NCI-H128 (cell line): ENCODE measurements at regions not wholly inside any gene's neighbourhood (a gene's known extent, or its start where the extent isn't known, plus 50 kb on each side); places are given as distances from the start of the nearest gene placed in this dataset.
"Not testable (repeated sequence)": the region's sequence is repeated elsewhere in the genome, so short reads cannot be mapped to it uniquely, and the experiment has no call there.

Source experiments
- DNase-seq: peaks from one replicate; lab custom pipeline; 2025; ENCODE audit not compliant: unreplicated experiment; lab: John Stamatoyannopoulos, UW

- DNase-seq = no peak
Observed at GRCh38 chr18:59848002-59848401, 51.8 kb upstream of the PMAIP1 start.

GRCh38 chr18:59847491-59847846 is 52.3 kb upstream of the PMAIP1 start:
- not testable (repeated sequence) for DNase-seq

GRCh38 chr18:59846814-59847490 is 52.8 kb upstream of the PMAIP1 start:
- DNase-seq = no peak

GRCh38 chr18:59842947-59843346 is 56.8 kb upstream of the PMAIP1 start:
- DNase-seq = no peak

GRCh38 chr18:59839931-59840685 is 59.7 kb upstream of the PMAIP1 start:
- no peak for DNase-seq

GRCh38 chr18:59839246-59839645 is 60.5 kb upstream of the PMAIP1 start:
- no peak for DNase-seq

- peak; percentile 23 for DNase-seq
Observed at GRCh38 chr18:59837586-59837985, 62.2 kb upstream of the PMAIP1 start.

GRCh38 chr18:59835605-59836379 is 64.0 kb upstream of the PMAIP1 start:
- no peak for DNase-seq

GRCh38 chr18:59834267-59834666 is 65.5 kb upstream of the PMAIP1 start:
- no peak for DNase-seq

- no peak for DNase-seq
Observed at GRCh38 chr18:59833785-59834184, 66.0 kb upstream of the PMAIP1 start.

GRCh38 chr18:59823596-59824195 is 76.1 kb upstream of the PMAIP1 start:
- DNase-seq = peak; percentile 86

GRCh38 chr18:59822612-59823550 is 76.9 kb upstream of the PMAIP1 start:
- DNase-seq = no peak

GRCh38 chr18:59821983-59822382 is 77.8 kb upstream of the PMAIP1 start:
- no peak for DNase-seq

- DNase-seq = no peak
Observed at GRCh38 chr18:59820663-59821062, 79.1 kb upstream of the PMAIP1 start.

- no peak for DNase-seq
Observed at GRCh38 chr18:59818769-59819168, 81.0 kb upstream of the PMAIP1 start.

GRCh38 chr18:59814891-59815290 is 84.9 kb upstream of the PMAIP1 start:
- no peak for DNase-seq

- no peak for DNase-seq
Observed at GRCh38 chr18:59813942-59814341, 85.9 kb upstream of the PMAIP1 start.

GRCh38 chr18:59810735-59811520 is 88.9 kb upstream of the PMAIP1 start:
- no peak for DNase-seq

GRCh38 chr18:59810183-59810582 is 89.6 kb upstream of the PMAIP1 start:
- DNase-seq = no peak

- no peak for DNase-seq
Observed at GRCh38 chr18:59802031-59802430, 97.8 kb upstream of the PMAIP1 start.
